ENCODE measurements at regions not wholly inside any gene's neighbourhood (a gene's known extent, or its start where the extent isn't known, plus 50 kb on each side); places are given as distances from the start of the nearest gene placed in this dataset.
"Not testable (repeated sequence)": the region's sequence is repeated elsewhere in the genome, so short reads cannot be mapped to it uniquely, and the experiment has no call there.

DNA sequence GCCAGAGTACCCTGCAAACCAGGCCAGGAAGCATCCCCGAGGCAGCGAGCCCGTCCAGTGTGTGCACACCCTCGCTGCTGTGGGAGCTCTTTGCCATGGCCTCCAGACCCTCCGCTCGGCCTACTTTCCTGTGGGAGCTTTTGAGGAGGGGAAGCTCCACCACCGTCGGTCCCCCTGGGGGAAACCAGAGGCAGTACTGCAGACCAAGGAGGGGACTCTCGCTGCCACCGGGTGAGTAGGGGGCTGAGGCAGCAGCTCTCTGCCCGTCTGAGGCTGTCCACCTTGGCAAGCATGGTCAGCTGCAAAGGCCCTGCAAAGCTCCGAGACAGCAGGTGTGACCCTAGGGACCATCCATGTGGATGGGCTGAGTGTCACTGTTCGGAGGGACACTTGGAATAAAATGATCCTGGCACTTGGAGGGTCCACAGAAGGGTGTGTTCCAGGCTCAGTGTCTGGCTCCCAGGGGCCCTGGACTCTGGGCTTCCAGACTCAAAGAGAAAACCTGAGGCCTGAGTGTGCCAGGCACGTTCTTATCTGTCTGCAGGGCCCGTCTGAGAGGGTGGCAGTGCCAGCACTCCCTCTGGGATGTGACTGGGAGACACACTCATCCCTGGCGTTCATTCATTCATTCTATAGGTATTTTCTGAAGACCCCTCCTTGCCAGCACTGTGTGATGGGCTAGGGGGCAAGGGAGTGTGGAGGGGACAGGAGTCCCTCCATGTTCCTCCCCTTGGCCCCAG is 282.8 kb upstream of the HS6ST1 start:
- no peak for DNase-seq

DNA sequence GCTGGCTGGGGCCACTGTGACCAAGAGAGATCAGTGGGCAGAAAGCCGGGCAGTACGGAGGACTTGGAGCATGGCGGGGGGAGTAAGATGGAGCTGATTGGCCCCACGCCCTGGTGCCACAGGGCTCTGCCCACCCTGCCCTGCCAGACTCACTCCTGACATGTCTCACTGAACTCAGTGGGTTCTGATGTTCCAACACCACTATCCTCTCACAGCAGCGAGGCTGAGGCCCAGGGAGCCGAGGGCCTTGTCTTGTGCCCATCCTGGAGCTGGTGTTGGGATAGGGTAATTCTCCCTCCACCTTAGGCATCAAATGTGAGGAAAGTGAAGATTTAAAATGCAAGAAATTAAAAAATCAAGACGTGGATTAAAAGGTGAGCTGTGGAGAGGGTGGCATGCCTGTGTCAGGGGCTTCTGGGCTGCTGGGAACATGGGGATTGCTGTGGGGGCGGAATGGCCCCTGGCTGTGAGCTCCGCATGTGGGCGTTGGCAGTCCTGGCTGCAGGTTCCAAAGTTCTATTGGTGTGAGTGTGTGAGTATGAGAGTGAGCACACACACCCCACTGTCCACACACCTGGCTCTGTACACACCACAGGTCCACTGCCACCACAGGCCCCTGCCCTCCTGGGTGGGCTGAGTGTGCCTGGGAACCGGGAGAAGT is 283.5 kb upstream of the HS6ST1 start:
- no peak for DNase-seq

DNA sequence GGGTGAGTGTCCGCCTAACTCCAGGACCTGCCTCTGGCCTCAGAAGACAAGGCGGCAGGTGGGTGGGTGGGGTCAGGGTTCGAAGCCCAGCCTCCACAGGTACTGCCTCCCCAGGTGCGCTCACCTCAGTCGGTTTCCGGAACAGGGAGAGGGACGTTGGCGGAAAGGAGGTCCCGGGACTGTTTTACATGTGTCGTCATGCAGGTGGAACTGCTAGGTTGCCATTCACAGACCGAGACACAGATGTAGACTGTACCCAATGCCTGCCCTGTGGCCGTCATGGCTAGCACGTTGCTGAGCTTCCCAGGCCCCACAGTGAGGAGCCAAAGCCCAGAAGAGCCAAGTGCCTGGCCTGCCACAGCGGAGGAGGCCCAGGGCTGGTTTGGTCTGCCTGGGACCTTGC is 284.0 kb upstream of the HS6ST1 start:
- DNase-seq, result no peak

DNA sequence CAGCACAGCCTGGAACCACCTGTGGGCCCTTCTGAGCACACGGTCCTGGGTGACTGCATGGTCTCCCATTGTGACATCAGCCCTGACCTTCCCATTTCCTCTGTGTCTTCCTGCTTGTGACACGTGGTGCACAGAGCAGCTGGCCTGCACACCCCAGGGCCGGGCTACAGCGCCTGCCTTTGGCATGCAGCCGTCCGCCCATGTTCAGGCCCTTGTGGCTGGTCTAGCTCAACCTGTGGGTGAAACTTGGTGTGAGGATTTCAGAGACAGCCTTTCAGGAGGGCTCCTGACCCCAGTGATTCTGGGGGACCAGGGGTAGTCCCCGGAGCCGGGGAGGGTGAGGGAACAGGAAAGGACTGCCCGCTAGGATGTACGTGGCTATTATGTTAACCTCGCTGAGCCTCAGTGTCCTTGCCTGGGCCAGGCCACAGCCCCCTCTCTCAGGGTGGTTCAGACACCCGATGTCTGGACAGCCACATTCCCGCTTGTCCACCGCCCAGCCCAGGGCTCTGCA is 284.8 kb upstream of the HS6ST1 start:
- DNase-seq, result peak; percentile 25 to 50

DNA sequence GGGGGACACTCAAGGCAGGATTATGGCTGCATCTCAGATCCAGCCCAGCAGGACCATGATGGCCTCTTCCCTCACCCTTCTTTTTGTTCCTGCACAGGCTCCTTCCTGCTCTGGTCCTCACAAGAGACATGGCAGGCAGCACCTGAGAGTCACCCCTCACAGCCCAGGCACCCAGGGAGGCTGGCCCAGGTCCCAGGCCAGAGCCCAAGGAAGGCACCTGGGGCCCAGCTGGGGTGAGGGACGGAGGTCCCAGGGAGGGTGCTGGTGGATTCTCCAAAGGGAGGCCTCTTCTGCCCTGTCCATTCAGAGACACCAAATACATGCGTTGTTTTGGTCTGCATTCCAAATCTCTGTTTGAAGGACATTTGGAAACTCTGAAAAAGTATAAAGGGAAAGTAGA is 285.4 kb upstream of the HS6ST1 start:
- DNase-seq, result no peak

DNA sequence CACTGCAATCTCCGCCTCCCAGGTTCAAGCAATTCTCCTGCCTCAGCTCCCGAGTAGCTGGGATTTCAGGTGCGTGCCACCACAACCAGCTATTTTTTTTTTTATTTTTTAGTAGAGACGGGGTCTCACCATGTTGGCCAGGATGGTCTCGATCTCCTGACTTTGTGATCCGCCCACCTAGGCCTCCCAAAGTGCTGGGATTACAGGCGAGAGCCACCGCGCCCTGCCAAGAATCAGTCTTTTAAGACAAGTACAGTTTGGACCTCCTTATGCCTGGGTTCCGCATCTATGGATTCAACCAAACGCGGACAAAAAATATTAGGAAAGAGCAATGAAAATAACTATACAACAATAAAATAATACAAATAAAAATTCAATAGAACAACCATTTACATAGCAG is 285.9 kb upstream of the HS6ST1 start:
- not testable (repeated sequence) for DNase-seq

DNA sequence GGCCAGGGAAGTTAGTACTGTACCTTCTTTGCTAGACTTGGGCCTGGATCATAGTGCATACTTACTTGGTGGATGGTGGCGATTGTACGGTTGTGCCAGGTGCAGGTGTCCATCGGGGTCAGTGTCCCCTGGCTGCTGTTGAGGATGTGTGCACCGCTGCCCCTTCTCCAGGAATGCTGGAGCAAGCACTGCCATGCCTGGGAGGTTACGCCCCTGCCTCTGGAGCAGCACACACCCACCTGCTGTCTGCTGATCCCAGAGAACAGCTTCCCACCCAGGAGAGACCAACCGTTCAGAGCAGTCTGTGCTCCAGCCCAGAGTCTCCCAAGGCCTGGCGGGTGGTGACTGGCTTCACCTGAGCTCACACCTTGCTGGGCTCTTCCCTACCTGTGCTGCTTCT is 286.8 kb upstream of the HS6ST1 start:
- no peak for DNase-seq

DNA sequence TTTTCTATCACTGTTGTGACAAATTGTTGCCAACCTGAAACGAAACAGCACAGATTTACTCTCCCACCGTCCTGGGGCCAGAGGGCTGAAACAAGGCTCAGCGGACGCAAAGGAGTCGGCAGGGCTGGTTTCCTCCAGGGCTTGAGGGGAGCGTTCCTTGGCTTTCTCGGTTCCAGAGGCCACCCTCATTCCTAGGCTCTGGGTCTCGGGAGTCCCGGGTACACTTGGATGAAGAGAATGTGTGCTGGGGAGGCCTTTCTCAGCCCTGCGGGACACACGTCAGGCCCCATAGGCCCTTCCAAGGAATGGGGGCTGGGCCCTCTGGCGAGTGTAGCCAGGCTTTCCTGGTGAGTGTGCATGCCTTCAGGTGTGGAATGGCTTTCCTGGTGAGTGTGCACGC is 287.3 kb upstream of the HS6ST1 start:
- no peak for DNase-seq

DNA sequence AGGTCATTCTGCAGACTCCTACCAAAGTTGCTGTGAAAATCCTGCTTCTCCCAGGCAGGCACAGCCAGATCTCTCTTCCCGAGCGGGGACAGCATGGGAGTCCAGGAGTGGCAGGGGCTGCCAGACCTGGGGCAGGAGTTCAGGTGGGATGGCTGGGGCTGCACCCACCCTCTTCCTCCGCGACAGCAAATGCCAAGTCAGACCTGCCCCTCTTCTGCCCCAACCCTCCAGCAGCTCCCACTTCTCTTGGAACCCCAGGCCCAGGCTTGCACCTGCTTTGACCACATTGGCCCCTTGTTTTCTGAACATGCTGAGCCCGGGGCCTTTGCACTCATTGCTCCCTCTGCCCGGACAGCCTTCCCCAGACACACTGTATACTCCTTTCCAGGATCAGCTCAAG is 288.2 kb upstream of the HS6ST1 start:
- no peak for DNase-seq

DNA sequence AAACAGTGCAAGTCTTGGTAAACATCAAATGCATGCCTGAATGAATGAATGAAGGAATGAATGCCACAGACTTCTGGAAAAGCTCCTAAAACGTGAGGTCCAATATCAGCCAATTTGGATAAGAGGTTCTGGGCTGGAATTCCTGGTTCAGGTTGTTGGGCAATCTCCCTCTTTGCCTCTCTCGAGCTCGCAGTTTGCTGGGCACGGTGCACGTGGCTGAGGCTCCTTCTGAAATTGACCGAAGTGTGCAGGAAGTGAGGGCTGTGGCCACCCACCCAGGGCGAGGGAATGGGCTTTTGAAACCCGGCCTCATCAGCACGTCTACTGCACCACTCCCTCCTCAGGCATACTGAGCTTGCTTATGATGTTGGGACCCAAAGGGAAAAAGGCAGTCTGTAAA is 288.8 kb upstream of the HS6ST1 start:
- DNase-seq, result no peak

DNA sequence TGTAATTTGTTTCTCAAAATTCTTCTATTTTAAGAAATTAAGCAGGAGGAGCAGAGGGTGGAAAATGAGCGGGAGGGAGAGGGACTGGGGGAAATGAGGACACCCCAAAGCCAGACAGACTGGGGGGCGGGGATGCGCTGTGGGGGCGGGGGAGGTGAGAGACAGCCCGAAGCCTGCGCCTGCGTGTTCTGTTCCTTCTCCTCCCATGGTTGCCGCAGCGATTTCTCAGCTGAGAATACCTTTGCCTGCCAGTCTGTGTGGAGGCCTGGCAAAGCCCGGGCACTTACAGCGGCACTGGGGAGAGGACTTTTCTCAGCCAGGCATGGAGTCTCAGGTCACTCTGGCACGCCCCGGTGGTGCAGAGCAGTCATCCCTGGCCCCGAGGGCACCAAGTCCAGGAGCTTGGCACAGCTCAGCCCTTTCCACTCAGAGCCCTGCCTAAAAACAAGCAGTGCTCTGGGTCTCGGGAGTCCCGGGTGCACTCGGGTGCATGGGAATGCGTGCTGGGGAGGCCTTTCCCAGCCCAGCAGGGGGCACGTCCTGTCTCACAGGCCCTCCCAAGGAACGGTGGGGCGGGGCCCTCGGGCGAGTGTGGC is 289.3 kb upstream of the HS6ST1 start:
- DNase-seq, result no peak

DNA sequence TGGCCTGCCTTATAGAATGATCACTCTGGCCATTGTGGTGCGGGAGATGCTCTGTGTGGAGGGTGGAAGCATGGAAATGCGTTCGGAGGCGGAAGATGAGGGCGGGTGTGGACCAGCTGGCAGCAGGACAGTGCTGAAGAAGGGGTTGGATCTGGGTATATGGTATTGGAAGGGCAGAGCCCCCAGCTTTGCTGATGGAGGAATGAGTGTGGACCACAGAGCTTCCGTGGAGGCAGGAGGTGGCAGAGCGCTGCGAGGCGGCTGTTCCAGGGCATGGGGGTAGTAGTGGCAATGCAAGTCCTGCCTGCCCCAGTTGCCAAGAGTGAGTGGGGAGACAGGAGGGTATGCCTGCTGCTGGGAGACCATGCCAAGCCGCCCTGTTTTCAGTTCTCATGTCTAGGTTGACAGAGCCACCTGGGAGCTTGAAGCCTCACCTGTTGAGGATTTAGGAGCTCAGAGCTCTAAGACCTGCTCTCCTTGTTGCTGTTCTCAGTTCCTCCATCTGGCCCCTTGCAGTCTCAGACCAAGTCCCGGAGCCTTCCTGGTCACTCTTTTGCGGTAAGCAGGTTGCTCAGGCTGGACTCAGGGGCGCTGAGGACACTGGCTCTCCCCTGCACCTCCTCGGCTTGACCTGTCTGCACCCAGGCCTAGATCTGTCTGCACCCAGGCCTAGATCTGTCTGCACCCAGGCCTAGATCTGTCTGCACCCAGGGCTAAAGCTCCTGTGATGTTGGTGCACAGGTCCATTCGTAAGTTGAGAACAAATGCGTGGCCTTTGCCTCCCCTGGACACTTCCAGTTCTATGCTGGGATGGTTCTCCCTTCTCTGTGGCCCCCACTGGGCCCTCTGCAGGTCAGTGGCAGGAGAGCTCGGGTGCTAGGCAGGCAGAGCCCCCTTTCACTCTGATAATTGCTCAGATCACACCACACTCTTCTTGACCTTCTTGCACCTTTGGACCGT is 290.5 kb upstream of the HS6ST1 start:
- no peak for DNase-seq

DNA sequence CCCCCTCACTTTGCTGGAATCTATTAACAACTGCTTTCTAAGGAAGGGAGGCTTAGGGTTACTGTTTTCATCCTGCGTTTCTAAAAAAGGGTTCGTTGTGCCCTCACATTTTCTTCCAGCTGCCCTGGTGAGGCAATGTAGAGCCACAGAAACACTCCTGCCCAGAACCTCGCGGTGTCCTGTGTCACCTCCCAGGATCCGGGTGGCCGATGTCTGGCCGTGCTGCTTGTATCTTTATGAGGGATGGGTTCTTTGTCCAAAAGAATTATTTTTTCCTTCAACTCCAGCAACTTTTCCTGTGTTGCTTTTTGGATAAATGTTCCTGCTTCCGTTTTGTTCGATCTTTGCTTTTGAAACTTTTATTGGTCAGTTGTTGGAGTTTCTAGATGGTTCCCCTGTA is 291.8 kb upstream of the HS6ST1 start:
- DNase-seq, result no peak

DNA sequence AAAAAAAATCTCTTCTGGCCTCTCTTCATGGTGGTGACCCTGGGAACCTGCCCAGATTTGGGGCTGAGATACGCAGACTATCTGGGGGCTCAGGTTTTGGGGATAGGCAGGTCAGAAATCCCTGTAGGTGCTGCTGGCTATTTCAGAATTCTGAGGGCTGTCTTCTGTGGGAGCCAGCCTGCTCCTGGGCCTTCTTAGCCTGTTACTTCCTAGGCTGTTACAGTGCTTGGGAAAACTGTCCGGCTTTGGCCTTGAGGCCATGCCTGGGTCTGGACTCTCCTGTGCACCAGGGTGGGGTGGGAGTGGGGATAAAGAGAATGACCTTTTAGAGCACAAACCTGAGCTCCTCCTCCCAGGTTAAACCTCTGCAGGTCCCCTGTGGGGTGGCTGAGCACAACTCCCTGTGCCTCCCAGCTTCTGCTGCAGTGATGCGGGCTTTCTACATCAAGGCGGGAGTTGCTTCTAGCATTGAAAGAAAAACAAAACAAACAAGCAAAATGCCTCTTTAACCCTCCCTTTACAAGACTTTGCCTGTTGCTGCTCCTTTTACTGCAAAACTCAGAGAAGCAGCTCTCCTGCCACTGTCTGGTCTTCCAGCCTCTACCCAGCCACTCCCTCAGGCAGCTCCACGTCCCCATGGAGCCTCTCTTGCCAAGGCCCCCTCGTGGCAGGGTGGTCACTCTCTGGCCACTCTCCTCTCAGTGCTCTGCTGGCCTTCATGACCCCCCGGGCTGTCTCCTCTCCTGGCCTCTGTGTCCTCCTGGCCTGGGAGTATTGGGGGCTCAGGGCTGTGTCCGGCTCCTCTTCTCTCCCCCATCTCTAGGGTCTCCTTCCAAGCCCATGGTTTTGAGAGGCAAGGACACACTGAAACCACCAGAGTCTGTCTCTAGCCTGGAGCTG is 293.0 kb upstream of the HS6ST1 start:
- no peak for DNase-seq

DNA sequence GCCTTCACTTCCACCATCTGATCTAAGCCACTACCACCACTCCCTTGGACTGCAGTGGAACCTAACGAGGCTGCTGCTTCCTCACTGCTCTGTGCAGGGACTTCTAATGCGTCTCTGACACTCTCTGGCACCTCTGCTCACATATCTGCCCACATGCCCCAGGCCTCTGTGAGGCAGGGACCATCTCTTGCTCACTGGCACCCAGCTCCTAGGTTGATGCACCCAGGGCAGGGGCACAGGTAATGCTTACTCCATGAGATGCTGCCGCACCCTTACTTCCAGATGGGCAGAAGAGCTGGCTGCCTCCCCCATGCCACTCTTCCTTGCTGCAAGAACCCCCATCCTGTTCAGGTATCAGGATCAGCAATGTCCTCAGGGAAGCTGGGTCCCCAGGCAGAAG is 294.0 kb upstream of the HS6ST1 start:
- DNase-seq, result no peak

DNA sequence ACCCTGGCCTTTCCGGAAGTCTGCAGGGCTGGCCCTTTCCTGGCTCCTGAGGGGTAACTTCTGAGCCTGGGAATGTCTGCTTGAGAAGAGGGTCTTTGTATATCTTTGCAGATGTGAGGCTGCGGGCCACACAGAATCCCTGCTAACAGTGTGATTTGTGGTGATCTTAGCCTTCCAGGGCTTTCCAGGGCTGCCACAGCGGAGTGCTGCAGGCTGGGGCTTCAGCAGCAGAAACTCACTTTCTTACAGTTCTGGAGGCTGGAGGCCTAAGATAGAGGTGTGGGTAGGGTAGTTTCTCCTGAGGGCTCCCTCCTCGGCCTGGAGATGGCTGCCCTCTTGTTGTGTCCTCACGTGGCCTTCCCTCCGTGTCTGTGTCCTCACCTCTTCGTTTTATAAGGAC is 294.7 kb upstream of the HS6ST1 start:
- no peak for DNase-seq

DNA sequence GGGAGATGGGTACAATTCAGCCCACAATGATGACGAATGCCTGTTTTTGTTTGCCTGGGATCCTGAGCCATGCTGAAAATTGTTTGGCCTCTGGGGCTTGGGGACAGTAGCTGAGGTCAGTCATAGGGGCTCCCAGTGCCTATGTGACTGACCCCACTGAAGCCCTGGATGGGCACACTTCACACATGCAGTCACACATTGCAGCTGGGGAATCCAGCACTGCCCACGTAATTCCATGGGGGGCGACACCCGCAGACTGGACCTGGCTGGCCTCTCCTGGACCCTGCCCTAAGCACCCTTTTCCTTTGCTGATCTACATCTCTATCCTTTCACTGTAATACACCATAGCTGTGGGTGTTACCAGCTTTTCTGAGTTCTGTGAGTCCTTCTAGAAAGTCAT is 295.2 kb upstream of the HS6ST1 start:
- no peak for DNase-seq

DNA sequence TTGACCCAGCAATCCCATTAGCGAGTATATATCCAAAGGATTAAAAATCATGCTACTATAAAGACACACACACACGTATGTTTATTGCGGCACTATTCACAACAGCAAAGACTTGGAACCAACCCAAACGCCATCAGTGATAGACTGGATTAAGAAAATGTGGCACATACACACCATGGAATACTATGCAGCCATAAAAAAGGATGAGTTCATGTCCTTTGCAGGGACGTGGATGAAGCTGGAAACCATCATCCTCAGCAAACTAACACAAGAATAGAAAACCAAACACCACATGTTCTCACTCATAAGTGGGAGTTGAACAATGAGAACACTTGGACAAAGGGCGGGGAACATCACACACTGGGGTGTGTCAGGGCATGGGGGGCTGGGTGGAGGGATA is 296.2 kb upstream of the HS6ST1 start:
- not testable (repeated sequence) for DNase-seq

DNA sequence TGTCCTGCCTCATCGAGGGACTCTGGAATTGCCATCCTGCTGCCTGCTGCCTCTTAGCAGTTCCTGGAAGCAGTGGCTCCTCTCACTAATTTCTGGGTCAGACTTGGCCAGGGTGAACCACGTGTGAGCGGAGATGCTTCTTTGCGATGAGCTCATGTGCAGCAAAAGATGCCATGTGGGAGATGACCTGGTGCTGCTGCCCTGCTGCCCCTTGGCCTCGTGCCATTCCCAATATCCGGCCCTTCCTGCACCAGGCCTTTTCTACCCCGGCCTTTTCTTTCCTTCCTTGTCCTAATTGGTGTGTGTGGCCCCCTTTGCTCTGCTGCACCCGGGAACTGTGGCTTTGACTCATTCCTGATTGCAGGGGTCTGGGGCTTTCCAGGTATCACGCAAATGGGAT is 296.9 kb upstream of the HS6ST1 start:
- no peak for DNase-seq

DNA sequence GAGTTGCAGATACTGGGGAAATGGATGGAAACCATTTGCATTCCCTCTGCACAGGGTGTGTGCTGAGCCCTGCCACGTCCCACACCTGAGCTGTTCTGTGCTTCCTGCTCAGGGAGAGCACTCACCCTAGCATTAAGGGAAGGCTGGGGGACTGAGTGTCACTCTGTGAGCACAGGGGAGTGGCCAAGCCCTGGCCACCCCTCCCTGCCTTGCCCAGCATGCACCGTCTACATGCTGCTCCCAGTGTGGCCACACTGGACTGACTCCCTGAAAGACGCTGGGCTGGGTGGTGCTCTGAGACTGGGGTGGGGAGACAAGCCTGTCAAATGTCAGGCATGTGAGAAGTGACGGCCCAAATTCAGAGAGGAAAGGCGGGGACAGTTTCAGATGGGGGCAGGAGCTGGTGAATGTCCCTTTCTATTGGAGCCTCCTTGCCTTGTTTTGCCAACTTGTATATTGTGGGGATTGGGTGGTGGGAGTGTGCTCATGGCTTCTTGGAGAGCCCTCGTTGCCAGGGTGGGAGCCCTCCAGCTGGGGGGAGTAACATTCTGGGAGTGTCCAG is 298.4 kb upstream of the HS6ST1 start:
- DNase-seq, result no peak

DNA sequence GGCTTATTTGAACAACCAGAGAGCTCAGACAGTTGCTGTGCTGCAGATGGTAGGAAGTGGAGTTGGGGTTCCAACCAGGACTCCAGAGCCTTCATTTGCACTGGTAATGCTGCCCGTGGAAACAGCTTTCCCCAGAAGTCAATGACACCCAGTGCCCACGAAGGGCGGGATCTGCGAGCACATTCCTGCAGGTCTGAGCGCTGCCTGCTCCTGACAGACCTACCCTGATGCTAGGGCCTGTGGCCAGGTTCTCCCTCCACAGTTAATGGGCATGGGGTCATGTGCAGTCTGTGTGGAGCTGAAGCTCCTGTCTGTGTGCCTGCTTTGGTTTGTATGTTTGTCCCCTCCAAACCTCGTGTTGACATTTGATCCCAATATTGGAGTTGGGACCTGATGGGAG is 299.0 kb upstream of the HS6ST1 start:
- DNase-seq, result no peak
